ENCODE measurements at regions not wholly inside any gene's neighbourhood (a gene's known extent, or its start where the extent isn't known, plus 50 kb on each side); places are given as distances from the start of the nearest gene placed in this dataset.

GRCh38 chr9:103361906-103362305 lies 366.8 kb downstream of the CYLC2 start:
- TF ChIP-seq CTCF (IDR thresholded peaks at IDR 0.05) (no peak), POLR2A (IDR thresholded peaks at IDR 0.05) (no peak)

Measured in lower leg skin (tissue), 3 donors.